ENCODE measurements at regions not wholly inside any gene's neighbourhood (a gene's known extent, or its start where the extent isn't known, plus 50 kb on each side); places are given as distances from the start of the nearest gene placed in this dataset.

DNA sequence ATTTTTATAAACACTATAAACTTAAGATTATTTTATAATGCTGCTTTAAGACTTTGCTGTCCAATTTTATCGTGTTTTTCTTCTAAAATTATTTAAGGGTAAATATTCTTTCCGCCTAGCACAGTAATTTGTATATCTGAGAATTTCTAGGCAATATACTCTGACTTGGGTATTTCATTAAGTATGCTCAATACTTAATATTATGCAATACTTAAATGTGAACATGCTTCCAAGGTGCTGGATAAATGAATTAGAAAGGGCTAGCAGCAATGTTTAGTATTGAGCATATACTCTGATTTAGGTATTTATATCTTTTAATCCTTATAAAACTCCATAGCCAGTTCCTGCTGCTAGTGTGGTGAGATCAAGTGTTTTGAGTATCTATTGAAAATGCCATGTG is 60.3 kb upstream of the ANO3 start:
- DNase-seq = no peak

GRCh38 chr11:26276798-26277424 is 55.0 kb upstream of the ANO3 start:
- peak; percentile 13 to 16 for DNase-seq

DNA sequence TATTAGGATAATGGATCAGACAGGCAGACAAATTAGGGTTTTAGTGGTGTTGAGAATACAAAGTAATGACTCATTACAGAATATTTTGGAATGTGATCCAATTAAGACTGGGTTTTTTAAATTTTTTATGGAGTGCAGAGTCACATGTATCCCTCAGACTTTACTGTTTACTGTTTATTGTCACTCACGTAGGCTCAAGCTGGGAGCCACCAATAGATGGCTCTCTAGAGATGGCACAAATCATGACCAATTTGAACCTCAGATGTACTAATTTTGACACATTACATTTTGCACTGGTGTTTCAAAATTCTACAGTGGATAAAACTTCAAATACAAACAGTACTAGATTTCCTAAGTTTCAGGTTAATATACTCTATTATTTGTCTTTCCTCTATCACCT is 53.6 kb upstream of the ANO3 start:
- DNase-seq = no peak
